COLO668 (cell line): ENCODE measurements at regions not wholly inside any gene's neighbourhood (a gene's known extent, or its start where the extent isn't known, plus 50 kb on each side); places are given as distances from the start of the nearest gene placed in this dataset.

Experiments
- DNase-seq: peaks from one replicate; lab custom pipeline; 2025; ENCODE audit not compliant: unreplicated experiment; lab: John Stamatoyannopoulos, UW

DNA sequence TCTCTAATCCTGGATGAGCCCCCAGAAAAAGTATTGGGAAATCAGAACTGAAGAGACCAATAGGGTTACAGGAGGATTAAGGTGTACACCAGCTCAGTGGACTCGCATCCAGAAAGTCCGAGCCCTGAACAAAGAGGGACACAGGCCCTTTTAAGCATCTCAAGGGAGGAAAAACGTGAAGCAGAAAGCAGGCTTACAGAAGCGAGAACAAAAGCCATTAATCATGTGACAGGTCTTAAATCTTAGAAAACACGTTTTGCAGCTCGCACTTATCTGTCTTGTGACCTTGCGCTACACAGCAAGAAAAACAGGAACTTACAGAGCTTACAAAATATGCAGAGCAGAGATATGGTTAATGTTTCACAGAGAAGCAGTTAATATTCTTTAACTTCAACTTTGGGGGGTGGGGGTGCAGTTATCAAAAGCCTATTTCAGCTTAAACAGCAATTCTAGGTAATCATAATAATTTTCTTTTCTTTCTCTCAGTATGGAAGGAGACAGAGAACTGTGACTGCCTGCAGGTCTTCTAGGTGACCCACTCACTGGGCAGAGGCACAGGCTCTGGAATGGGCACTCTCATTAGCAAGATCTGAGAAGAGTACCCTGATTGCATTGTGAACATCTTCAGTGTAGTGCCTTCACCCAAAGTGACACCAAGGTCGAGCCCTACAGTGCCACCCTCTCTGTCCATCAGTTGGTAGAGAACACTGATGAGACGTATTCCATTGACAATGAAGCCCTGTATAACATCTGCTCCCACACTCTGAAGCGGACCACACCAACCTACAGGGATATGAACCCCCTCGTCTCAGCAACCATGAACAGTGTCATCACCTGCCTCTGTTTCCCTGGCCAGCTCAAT lies 65.0 kb upstream of the MOCS1 start:
- DNase-seq: no peak

DNA sequence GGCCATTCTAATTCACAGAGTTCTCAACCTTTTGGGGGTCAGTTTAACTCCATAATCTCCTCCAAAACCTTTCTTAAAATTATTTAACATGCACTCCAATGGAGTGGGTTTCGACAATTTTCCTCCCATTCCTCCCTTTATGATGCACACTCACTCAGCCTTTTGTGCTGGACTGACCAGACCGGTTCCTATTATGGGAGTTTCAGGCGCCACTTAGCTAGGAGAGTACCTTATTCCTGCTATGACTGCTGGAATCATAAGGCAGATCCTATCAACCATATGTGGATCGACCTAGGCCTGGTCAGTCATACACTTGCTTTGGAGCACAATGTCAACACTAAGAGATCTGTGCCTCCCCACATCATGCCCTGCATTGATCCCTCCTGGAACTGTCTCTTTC lies 63.9 kb upstream of the MOCS1 start:
- DNase-seq: no peak

GRCh38 chr6:39997101-39997635 lies 62.9 kb upstream of the MOCS1 start:
- peak; percentile 56 for DNase-seq

- DNase-seq: no peak
These were observed 61.4 kb upstream of the MOCS1 start for GRCh38 chr6:39995633-39996032.

DNA sequence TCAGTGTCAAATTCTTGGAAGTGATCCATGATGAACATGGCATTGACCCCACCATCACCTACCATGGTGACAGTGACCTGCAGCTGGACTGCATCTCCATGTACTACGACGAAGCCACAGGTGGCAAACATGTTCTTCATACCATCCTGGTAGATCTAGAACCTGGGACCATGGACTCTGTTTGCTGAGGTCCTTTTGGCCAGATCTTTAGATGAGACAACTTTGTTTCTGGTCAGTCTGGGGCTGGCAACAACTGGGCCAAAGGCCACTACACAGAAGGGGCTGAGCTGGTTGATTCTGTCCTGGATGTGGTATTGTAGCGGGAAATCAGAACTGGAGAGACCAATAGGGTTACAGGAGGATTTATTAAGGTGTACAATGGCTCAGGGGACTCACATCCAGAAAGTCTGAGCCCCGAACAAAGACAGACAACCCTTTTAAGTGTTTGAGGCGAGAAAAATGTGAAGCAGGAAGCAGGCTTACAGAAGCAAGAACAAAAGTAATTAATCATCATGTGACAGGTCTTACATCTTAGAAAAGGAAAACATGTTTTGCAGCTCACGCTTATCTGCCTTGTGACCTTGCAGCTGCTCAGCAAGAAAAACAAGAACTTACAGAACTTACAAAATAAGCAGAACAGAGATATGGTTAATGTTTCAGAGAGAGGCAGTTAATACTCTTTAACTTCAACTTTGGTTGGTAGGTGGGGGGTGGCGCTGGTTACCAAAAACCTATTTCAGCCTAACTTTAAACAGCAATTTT lies 58.8 kb upstream of the MOCS1 start:
- DNase-seq: no peak
